HUDEP-2 (cell line): ENCODE measurements at regions not wholly inside any gene's neighbourhood (a gene's known extent, or its start where the extent isn't known, plus 50 kb on each side); places are given as distances from the start of the nearest gene placed in this dataset.
"Not testable (repeated sequence)": the region's sequence is repeated elsewhere in the genome, so short reads cannot be mapped to it uniquely, and the experiment has no call there.

Experiments used
- DNase-seq, 76 experiments: peaks; one replicate each; lab custom pipeline; 2025; ENCODE audit not compliant: unreplicated experiment in 76 of 76; lab: John Stamatoyannopoulos, UW

- DNase-seq = no peak
Observed at GRCh38 chr2:115904516-115904915, 1462.1 kb downstream of the DPP10 start.

GRCh38 chr2:115908731-115909130 is 1466.3 kb downstream of the DPP10 start:
- DNase-seq = no peak

GRCh38 chr2:115910270-115910669 is 1467.8 kb downstream of the DPP10 start:
- no peak for DNase-seq

- DNase-seq = no peak
Observed at GRCh38 chr2:115913921-115914320, 1471.5 kb downstream of the DPP10 start.

- DNase-seq = no peak
Observed at GRCh38 chr2:115921541-115921940, 1479.1 kb downstream of the DPP10 start.

GRCh38 chr2:115939902-115940301 is 1497.5 kb downstream of the DPP10 start:
- DNase-seq = no peak

- DNase-seq = no peak
Observed at GRCh38 chr2:115942800-115943199, 1500.4 kb downstream of the DPP10 start.

- DNase-seq = no peak
Observed at GRCh38 chr2:115946341-115946740, 1503.9 kb downstream of the DPP10 start.

GRCh38 chr2:115946891-115947290 is 1504.5 kb downstream of the DPP10 start:
- DNase-seq = no peak

GRCh38 chr2:115976916-115977315 is 1534.5 kb downstream of the DPP10 start:
- no peak for DNase-seq

- no peak for DNase-seq
Observed at GRCh38 chr2:115999039-115999438, 1556.6 kb downstream of the DPP10 start.

GRCh38 chr2:116023026-116023425 is 1580.6 kb downstream of the DPP10 start:
- DNase-seq = no peak

GRCh38 chr2:116038758-116039157 is 1596.3 kb downstream of the DPP10 start:
- DNase-seq = not testable (repeated sequence)

GRCh38 chr2:116042530-116042929 is 1600.1 kb downstream of the DPP10 start:
- no peak for DNase-seq

GRCh38 chr2:116057538-116057937 is 1615.1 kb downstream of the DPP10 start:
- no peak for DNase-seq

- no peak for DNase-seq
Observed at GRCh38 chr2:116061023-116061422, 1618.6 kb downstream of the DPP10 start.

GRCh38 chr2:116073731-116074130 is 1631.3 kb downstream of the DPP10 start:
- no peak for DNase-seq

GRCh38 chr2:116074161-116074560 is 1631.7 kb downstream of the DPP10 start:
- no peak for DNase-seq

- DNase-seq = no peak
Observed at GRCh38 chr2:116088236-116088635, 1645.8 kb downstream of the DPP10 start.

GRCh38 chr2:116094196-116094595 is 1651.8 kb downstream of the DPP10 start:
- no peak for DNase-seq

GRCh38 chr2:116095636-116096035 is 1653.2 kb downstream of the DPP10 start:
- no peak for DNase-seq

- no peak for DNase-seq
Observed at GRCh38 chr2:116098049-116098448, 1655.6 kb downstream of the DPP10 start.

- DNase-seq = no peak
Observed at GRCh38 chr2:116109471-116109870, 1667.0 kb downstream of the DPP10 start.

GRCh38 chr2:116117845-116118244 is 1675.4 kb downstream of the DPP10 start:
- DNase-seq = no peak
